ENCODE measurements at regions not wholly inside any gene's neighbourhood (a gene's known extent, or its start where the extent isn't known, plus 50 kb on each side); places are given as distances from the start of the nearest gene placed in this dataset.

DNA sequence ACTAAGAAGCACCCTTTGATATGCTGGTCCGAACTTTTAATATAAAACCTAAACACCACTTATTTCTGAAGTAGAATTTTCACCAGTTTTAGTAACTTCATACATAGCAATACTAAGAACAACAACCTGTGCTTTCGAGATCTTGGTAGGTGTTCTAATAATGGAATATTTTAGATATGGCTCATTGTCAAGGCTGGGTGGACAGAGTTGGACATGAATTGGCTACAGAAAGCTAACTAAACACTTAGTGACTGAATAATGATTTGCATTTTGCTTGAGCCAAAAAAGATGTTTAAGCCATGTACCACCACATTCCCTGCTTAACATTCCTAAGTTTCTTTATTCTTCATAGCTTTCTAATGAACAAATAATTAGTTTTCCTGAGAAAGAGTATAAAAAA lies 344.3 kb upstream of the SGCG start:
- H3K27me3 ChIP-seq (ENCODE audit: insufficient read depth, poor library complexity, severe bottlenecking) = no peaks in the 10 kb centered on the region
- H3K4me1 ChIP-seq (ENCODE audit: insufficient read depth, poor library complexity, severe bottlenecking) = no peaks in the 10 kb centered on the region
- no peaks in the 10 kb centered on the region for H3K36me3 ChIP-seq (ENCODE audit: low read depth)
- DNase-seq (ENCODE audit: low spot score) (no peak), ATAC-seq (ENCODE audit: low read depth) (no peak)
- TF ChIP-seq, protein P1, sequence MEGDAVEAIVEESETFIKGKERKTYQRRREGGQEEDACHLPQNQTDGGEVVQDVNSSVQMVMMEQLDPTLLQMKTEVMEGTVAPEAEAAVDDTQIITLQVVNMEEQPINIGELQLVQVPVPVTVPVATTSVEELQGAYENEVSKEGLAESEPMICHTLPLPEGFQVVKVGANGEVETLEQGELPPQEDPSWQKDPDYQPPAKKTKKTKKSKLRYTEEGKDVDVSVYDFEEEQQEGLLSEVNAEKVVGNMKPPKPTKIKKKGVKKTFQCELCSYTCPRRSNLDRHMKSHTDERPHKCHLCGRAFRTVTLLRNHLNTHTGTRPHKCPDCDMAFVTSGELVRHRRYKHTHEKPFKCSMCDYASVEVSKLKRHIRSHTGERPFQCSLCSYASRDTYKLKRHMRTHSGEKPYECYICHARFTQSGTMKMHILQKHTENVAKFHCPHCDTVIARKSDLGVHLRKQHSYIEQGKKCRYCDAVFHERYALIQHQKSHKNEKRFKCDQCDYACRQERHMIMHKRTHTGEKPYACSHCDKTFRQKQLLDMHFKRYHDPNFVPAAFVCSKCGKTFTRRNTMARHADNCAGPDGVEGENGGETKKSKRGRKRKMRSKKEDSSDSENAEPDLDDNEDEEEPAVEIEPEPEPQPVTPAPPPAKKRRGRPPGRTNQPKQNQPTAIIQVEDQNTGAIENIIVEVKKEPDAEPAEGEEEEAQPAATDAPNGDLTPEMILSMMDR (IDR thresholded peaks at IDR 0.05; ENCODE audit: poor library complexity, severe bottlenecking) = no peak
- no peaks in the 10 kb centered on the region for H3K9me3 ChIP-seq (ENCODE audit: severe bottlenecking)
- no peak overlapping the region for H3K27ac ChIP-seq (ENCODE audit: poor library complexity, severe bottlenecking)
- H3K4me3 ChIP-seq (ENCODE audit: severe bottlenecking) = no peak overlapping the region

DNA sequence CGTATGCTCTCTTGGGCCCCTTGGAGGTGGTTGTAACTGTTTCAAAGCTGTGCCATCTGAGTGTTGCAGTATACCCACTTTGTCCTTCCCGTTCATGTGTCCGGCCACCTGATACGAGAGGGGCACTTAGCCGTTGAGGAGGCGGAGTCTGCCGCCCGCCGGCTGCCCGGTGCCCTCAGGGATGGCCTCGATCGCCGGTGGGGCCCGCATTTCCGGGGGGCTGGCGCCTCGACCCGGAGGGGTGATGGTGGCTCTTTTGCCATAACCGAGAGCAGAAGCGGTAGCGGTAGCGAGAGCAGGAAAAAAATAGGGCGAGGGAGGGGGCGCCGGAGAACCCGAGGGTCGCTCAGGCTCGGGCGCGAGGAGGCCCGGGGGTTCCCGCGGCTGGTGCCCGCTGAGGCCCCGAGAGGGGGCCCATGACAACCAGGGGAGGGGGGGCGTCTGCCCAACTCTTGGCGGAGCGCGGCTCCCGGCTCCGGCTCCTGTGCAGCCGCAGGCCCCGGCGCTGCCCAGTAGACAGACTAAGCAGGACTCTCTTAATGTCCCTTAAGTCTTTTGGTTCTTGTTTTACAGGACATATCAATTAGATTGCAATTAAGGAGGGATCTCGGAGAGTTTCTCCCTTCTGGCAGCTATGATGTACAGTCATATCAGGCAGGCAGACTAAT lies 342.7 kb upstream of the SGCG start:
- ATAC-seq (ENCODE audit: low read depth) = no peak
- TF ChIP-seq, protein P1 (IDR thresholded peaks at IDR 0.05; ENCODE audit: poor library complexity, severe bottlenecking) = no peak
- H3K4me1 ChIP-seq (ENCODE audit: insufficient read depth, poor library complexity, severe bottlenecking) = no peaks in the 10 kb centered on the region
- no peaks in the 10 kb centered on the region for H3K36me3 ChIP-seq (ENCODE audit: low read depth)
- no peak for DNase-seq (ENCODE audit: low spot score)
- H3K4me3 ChIP-seq (ENCODE audit: severe bottlenecking) = no peak overlapping the region
- H3K27me3 ChIP-seq (ENCODE audit: insufficient read depth, poor library complexity, severe bottlenecking) = no peaks in the 10 kb centered on the region
- no peak overlapping the region for H3K27ac ChIP-seq (ENCODE audit: poor library complexity, severe bottlenecking)
- no peaks in the 10 kb centered on the region for H3K9me3 ChIP-seq (ENCODE audit: severe bottlenecking)

DNA sequence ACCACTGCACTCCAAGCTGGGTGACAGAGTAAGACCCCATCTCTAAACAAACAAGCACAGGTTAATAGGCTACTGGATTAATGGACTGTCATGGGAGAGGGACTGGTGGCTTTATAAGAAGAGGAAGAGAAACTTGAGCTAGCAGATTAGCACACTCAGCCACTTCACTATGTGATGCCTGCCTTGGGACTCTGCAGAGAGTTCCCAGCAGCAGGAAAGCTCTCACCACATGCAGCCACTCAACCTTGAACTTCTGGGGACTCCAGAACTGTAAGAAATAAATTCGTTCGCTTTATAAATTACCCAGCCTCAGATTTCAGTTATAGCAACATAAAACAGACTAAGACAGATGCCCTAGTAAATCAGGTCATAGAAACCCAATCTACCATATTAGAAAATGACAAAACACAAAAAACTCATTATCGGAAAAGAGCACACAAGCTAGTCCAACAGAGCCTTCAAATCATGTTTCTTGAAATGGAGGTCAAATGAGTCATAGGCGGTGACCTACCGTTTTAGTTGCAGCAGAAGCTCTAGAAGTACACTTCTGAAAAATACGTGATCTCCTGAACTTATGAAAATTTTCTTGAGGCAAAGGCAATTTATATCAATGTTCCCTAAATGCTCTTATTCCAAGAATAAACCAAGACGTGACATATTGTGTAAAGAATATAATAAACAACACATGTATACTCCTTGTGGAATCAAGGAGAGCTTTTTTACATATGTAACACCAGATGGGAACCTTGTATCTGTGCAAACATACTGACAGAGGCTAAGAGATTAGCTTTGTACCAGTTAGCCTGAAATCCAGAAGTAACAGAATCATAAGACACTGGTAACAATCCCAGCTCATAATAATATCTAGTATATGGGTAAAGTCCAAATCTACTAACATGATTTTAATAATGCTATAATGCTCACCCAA lies 340.9 kb upstream of the SGCG start:
- Histone ChIP-seq H3K4me3 (ENCODE audit: severe bottlenecking) (no peak overlapping the region), H3K9me3 (ENCODE audit: severe bottlenecking) (no peaks in the 10 kb centered on the region), H3K36me3 (ENCODE audit: low read depth) (no peaks in the 10 kb centered on the region), H3K27ac (ENCODE audit: poor library complexity, severe bottlenecking) (no peak overlapping the region), H3K27me3 (ENCODE audit: insufficient read depth, poor library complexity, severe bottlenecking) (no peaks in the 10 kb centered on the region), H3K4me1 (ENCODE audit: insufficient read depth, poor library complexity, severe bottlenecking) (no peaks in the 10 kb centered on the region)
- DNase-seq (ENCODE audit: low spot score) (no peak), ATAC-seq (ENCODE audit: low read depth) (no peak)
- TF ChIP-seq, protein P1 (IDR thresholded peaks at IDR 0.05; ENCODE audit: poor library complexity, severe bottlenecking) = no peak

DNA sequence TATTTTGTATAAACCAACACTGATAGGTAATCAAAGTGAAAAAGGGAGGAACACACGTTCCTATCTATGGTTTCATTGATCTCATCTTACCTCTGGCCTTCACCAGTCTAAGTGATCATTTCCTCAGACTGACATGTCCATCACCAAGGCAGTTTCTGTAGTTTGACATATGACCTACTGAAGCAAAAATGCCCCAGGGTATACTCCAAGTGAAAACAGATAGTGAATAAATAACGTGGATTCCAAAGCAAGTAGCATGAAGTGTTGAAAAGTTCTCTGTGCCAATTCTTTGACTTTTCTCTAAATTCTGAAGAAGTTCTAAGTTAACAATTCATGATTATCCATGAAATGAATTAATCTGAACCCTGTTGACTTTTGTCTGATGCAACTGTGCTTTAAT lies 334.2 kb upstream of the SGCG start:
- ATAC-seq (ENCODE audit: low read depth) (no peak), DNase-seq (ENCODE audit: low spot score) (no peak)
- H3K27ac ChIP-seq (ENCODE audit: poor library complexity, severe bottlenecking) = no peak overlapping the region
- no peaks in the 10 kb centered on the region for H3K9me3 ChIP-seq (ENCODE audit: severe bottlenecking)
- TF ChIP-seq, protein P1 (IDR thresholded peaks at IDR 0.05; ENCODE audit: poor library complexity, severe bottlenecking) = no peak
- no peaks in the 10 kb centered on the region for H3K27me3 ChIP-seq (ENCODE audit: insufficient read depth, poor library complexity, severe bottlenecking)
- H3K36me3 ChIP-seq (ENCODE audit: low read depth) = no peaks in the 10 kb centered on the region
- no peak overlapping the region for H3K4me3 ChIP-seq (ENCODE audit: severe bottlenecking)
- H3K4me1 ChIP-seq (ENCODE audit: insufficient read depth, poor library complexity, severe bottlenecking) = no peaks in the 10 kb centered on the region
